ENCODE measurements at regions not wholly inside any gene's neighbourhood (a gene's known extent, or its start where the extent isn't known, plus 50 kb on each side); places are given as distances from the start of the nearest gene placed in this dataset.
"Not testable (repeated sequence)": the region's sequence is repeated elsewhere in the genome, so short reads cannot be mapped to it uniquely, and the experiment has no call there.

- in situ Hi-C loops (cut with HindIII; ENCODE audit: low sequenced_read_pairs), result no loop called here
- TF ChIP-seq CTCF (IDR thresholded peaks at IDR 0.05; ENCODE audit: low read depth, low read length, missing control alignments), result no peak
- peak; percentile 82 for DNase-seq (ENCODE audit: low read depth)
- H3K4me3 ChIP-seq (ENCODE audit: low read depth, low read length), result no peak overlapping the region
These were observed 793.3 kb upstream of the GOT2 start for GRCh38 chr16:59527206-59527997.

GRCh38 chr16:59522826-59523225 is 788.7 kb upstream of the GOT2 start:
- in situ Hi-C loops (cut with HindIII; ENCODE audit: low sequenced_read_pairs), result no loop called here
- no peak overlapping the region for H3K4me3 ChIP-seq (ENCODE audit: low read depth, low read length)
- TF ChIP-seq CTCF (IDR thresholded peaks at IDR 0.05; ENCODE audit: low read depth, low read length, missing control alignments), result no peak
- no peak for DNase-seq (ENCODE audit: low read depth)

DNA sequence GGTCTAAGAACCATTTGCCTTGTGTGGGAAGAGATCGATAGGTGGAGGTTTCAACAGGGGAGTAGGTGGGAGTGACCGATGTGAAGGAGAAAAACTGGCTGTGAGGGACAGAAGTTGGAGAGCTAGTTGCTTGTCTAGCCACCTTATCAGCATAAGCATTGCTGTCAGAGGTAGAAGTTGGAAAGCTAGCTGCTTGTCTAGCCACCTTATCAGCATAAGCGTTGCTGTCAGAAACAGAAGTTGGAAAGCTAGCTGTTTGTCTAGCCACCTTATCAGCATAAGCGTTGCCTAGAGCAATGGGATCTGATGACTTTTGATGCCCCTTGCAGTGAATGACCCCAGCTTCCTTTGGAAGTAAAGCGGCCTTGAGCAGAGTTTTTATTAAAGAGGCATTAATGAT is 784.6 kb upstream of the GOT2 start:
- DNase-seq (ENCODE audit: low read depth); in situ Hi-C loops (cut with HindIII; ENCODE audit: low sequenced_read_pairs): not testable (repeated sequence)

DNA sequence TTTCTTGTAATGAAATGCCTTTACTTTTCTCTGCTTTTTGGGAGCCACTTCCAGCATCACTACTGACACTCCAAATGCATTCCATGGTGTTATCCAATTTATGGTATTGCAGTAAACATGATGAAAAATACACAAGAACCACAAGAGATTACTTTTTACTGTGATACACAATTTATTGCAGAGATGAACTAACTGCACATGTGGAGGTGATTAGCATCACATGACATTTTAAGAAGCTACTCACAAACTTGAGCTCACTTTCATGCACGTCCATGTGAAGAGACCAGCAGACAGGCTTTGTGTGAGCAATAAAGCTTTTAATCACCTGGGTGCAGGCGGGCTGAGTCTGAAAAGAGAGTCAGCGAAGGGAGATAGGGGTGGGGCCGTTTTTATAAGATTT is 780.5 kb upstream of the GOT2 start:
- H3K4me3 ChIP-seq (ENCODE audit: low read depth, low read length), result no peak overlapping the region
- in situ Hi-C loops (cut with HindIII; ENCODE audit: low sequenced_read_pairs), result no loop called here
- no peak for TF ChIP-seq CTCF (IDR thresholded peaks at IDR 0.05; ENCODE audit: low read depth, low read length, missing control alignments)
- no peak for DNase-seq (ENCODE audit: low read depth)

More for the DNA sequence above, 784.6 kb upstream of the GOT2 start:
- not testable (repeated sequence) for H3K4me3 ChIP-seq (ENCODE audit: low read depth, low read length)

- H3K4me3 ChIP-seq (ENCODE audit: low read depth, low read length), result no peak overlapping the region
- TF ChIP-seq CTCF (IDR thresholded peaks at IDR 0.05; ENCODE audit: low read depth, low read length, missing control alignments), result no peak
- in situ Hi-C loops (cut with HindIII; ENCODE audit: low sequenced_read_pairs), result no loop called here
- no peak for DNase-seq (ENCODE audit: low read depth)
These were observed 775.9 kb upstream of the GOT2 start for GRCh38 chr16:59510008-59510424.

- TF ChIP-seq CTCF (IDR thresholded peaks at IDR 0.05; ENCODE audit: low read depth, low read length, missing control alignments), result no peak
- no peak for DNase-seq (ENCODE audit: low read depth)
- H3K4me3 ChIP-seq (ENCODE audit: low read depth, low read length), result no peak overlapping the region
- in situ Hi-C loops (cut with HindIII; ENCODE audit: low sequenced_read_pairs), result no loop called here
These were observed 766.5 kb upstream of the GOT2 start for GRCh38 chr16:59500601-59501000.

DNA sequence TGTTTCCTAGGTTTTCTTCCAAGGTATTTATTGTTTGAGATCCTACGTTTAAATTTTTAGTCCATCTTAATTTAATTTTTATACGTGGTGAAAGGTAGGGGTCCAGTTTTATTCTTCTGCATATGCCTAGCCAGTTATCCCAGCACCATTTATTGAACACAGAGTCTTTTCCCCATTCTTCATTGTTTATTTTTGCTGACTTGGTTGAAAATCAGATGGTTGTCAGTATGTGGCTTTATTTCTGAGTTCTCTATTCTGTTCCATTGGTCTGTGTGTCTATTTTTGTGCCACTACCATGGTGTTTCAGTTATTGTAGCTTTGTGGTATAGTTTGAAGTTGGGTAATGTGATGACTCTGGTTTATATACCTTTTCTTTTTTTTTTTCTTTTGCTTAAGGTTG is 753.0 kb upstream of the GOT2 start:
- no peak for TF ChIP-seq CTCF (IDR thresholded peaks at IDR 0.05; ENCODE audit: low read depth, low read length, missing control alignments)
- H3K4me3 ChIP-seq (ENCODE audit: low read depth, low read length), result no peak overlapping the region
- no peak for DNase-seq (ENCODE audit: low read depth)
- in situ Hi-C loops (cut with HindIII; ENCODE audit: low sequenced_read_pairs), result no loop called here
